ENCODE measurements at regions not wholly inside any gene's neighbourhood (a gene's known extent, or its start where the extent isn't known, plus 50 kb on each side); places are given as distances from the start of the nearest gene placed in this dataset.

GRCh38 chr7:69035826-69036225, 562.4 kb upstream of the AUTS2 start:
- H3K9me3 ChIP-seq (ENCODE audit: insufficient read depth, low read depth, low read length), result no peaks in the 10 kb centered on the region
- H3K4me1 ChIP-seq (ENCODE audit: insufficient read depth, low read length), result no peaks in the 10 kb centered on the region
- no peaks in the 10 kb centered on the region for H3K27me3 ChIP-seq (ENCODE audit: insufficient read depth, low read length)
- no peak overlapping the region for H3K27ac ChIP-seq (ENCODE audit: low read depth, low read length)
- H3K4me3 ChIP-seq (ENCODE audit: low read length), result no peak overlapping the region
- H3K36me3 ChIP-seq (ENCODE audit: insufficient read depth, low read length), result no peaks in the 10 kb centered on the region
- H3K9ac ChIP-seq (ENCODE audit: low read depth, low read length), result no peak overlapping the region
- WGBS, result 94% methylated on average over 7 of the region's 7 CpGs

GRCh38 chr7:69036301-69036700, 562.0 kb upstream of the AUTS2 start:
- no peaks in the 10 kb centered on the region for H3K36me3 ChIP-seq (ENCODE audit: insufficient read depth, low read length)
- H3K4me1 ChIP-seq (ENCODE audit: insufficient read depth, low read length), result no peaks in the 10 kb centered on the region
- no peaks in the 10 kb centered on the region for H3K27me3 ChIP-seq (ENCODE audit: insufficient read depth, low read length)
- no peak overlapping the region for H3K9ac ChIP-seq (ENCODE audit: low read depth, low read length)
- H3K27ac ChIP-seq (ENCODE audit: low read depth, low read length), result no peak overlapping the region
- no peak overlapping the region for H3K4me3 ChIP-seq (ENCODE audit: low read length)
- no peaks in the 10 kb centered on the region for H3K9me3 ChIP-seq (ENCODE audit: insufficient read depth, low read depth, low read length)
- 95% methylated on average over 7 of the region's 7 CpGs for WGBS

- Histone ChIP-seq H3K27ac (ENCODE audit: low read depth, low read length) (no peak overlapping the region), H3K9ac (ENCODE audit: low read depth, low read length) (no peak overlapping the region), H3K4me1 (ENCODE audit: insufficient read depth, low read length) (no peaks in the 10 kb centered on the region), H3K4me3 (ENCODE audit: low read length) (no peak overlapping the region), H3K27me3 (ENCODE audit: insufficient read depth, low read length) (no peaks in the 10 kb centered on the region), H3K9me3 (ENCODE audit: insufficient read depth, low read depth, low read length) (no peaks in the 10 kb centered on the region), H3K36me3 (ENCODE audit: insufficient read depth, low read length) (no peaks in the 10 kb centered on the region)
- 97% methylated on average over 1 of the region's 1 CpG for WGBS
These were observed 559.4 kb upstream of the AUTS2 start for GRCh38 chr7:69038915-69039314.

GRCh38 chr7:69042138-69042537, 556.1 kb upstream of the AUTS2 start:
- 90% methylated on average over 2 of the region's 2 CpGs for WGBS
- H3K9ac ChIP-seq (ENCODE audit: low read depth, low read length), result no peak overlapping the region
- no peaks in the 10 kb centered on the region for H3K27me3 ChIP-seq (ENCODE audit: insufficient read depth, low read length)
- H3K9me3 ChIP-seq (ENCODE audit: insufficient read depth, low read depth, low read length), result peaks cover 10% of the 10 kb centered on the region; the same call in 1 of the 2 replicates
- no peak overlapping the region for H3K4me3 ChIP-seq (ENCODE audit: low read length)
- no peaks in the 10 kb centered on the region for H3K36me3 ChIP-seq (ENCODE audit: insufficient read depth, low read length)
- H3K27ac ChIP-seq (ENCODE audit: low read depth, low read length), result no peak overlapping the region
- H3K4me1 ChIP-seq (ENCODE audit: insufficient read depth, low read length), result 0 out of 2 replicates have a peak, but pooled peaks cover under 1% of the 10 kb centered on the region

- Histone ChIP-seq H3K36me3 (ENCODE audit: insufficient read depth, low read length) (no peaks in the 10 kb centered on the region), H3K4me3 (ENCODE audit: low read length) (no peak overlapping the region), H3K27ac (ENCODE audit: low read depth, low read length) (no peak overlapping the region), H3K4me1 (ENCODE audit: insufficient read depth, low read length) (peaks cover 7% of the 10 kb centered on the region; the same call in 1 of the 2 replicates), H3K27me3 (ENCODE audit: insufficient read depth, low read length) (no peaks in the 10 kb centered on the region), H3K9ac (ENCODE audit: low read depth, low read length) (no peak overlapping the region), H3K9me3 (ENCODE audit: insufficient read depth, low read depth, low read length) (peaks cover 10% of the 10 kb centered on the region; the same call in 1 of the 2 replicates)
- WGBS, result 67% methylated on average over 6 of the region's 6 CpGs
These were observed 551.0 kb upstream of the AUTS2 start for GRCh38 chr7:69047151-69047754.

- Histone ChIP-seq H3K27ac (ENCODE audit: low read depth, low read length) (no peak overlapping the region), H3K36me3 (ENCODE audit: insufficient read depth, low read length) (no peaks in the 10 kb centered on the region), H3K4me1 (ENCODE audit: insufficient read depth, low read length) (peaks cover 7% of the 10 kb centered on the region; the same call in 1 of the 2 replicates), H3K27me3 (ENCODE audit: insufficient read depth, low read length) (no peaks in the 10 kb centered on the region), H3K9ac (ENCODE audit: low read depth, low read length) (no peak overlapping the region), H3K4me3 (ENCODE audit: low read length) (no peak overlapping the region), H3K9me3 (ENCODE audit: insufficient read depth, low read depth, low read length) (peaks cover 6% of the 10 kb centered on the region; the same call in 1 of the 2 replicates)
- 95% methylated on average over 4 of the region's 5 CpGs for WGBS
These were observed 548.9 kb upstream of the AUTS2 start for GRCh38 chr7:69049326-69049725.

GRCh38 chr7:69052447-69052846, 545.8 kb upstream of the AUTS2 start:
- Histone ChIP-seq H3K27ac (ENCODE audit: low read depth, low read length) (no peak overlapping the region), H3K4me1 (ENCODE audit: insufficient read depth, low read length) (peaks cover 4% of the 10 kb centered on the region; the same call in 1 of the 2 replicates), H3K9me3 (ENCODE audit: insufficient read depth, low read depth, low read length) (no peaks in the 10 kb centered on the region), H3K27me3 (ENCODE audit: insufficient read depth, low read length) (no peaks in the 10 kb centered on the region), H3K4me3 (ENCODE audit: low read length) (no peak overlapping the region), H3K9ac (ENCODE audit: low read depth, low read length) (no peak overlapping the region), H3K36me3 (ENCODE audit: insufficient read depth, low read length) (no peaks in the 10 kb centered on the region)
- 97% methylated on average over 4 of the region's 4 CpGs for WGBS

- H3K4me3 ChIP-seq (ENCODE audit: low read length), result no peak overlapping the region
- 0 out of 2 replicates have a peak, but pooled peaks cover 8% of the 10 kb centered on the region for H3K9me3 ChIP-seq (ENCODE audit: insufficient read depth, low read depth, low read length)
- no peaks in the 10 kb centered on the region for H3K27me3 ChIP-seq (ENCODE audit: insufficient read depth, low read length)
- no peak overlapping the region for H3K9ac ChIP-seq (ENCODE audit: low read depth, low read length)
- no peaks in the 10 kb centered on the region for H3K4me1 ChIP-seq (ENCODE audit: insufficient read depth, low read length)
- whole genome bisulfite sequencing, result 58% methylated on average over 3 of the region's 3 CpGs
- no peaks in the 10 kb centered on the region for H3K36me3 ChIP-seq (ENCODE audit: insufficient read depth, low read length)
- H3K27ac ChIP-seq (ENCODE audit: low read depth, low read length), result no peak overlapping the region
These were observed 537.8 kb upstream of the AUTS2 start for GRCh38 chr7:69060516-69060915.

GRCh38 chr7:69062020-69062765, 536.1 kb upstream of the AUTS2 start:
- H3K27ac ChIP-seq (ENCODE audit: low read depth, low read length), result no peak overlapping the region
- no peaks in the 10 kb centered on the region for H3K36me3 ChIP-seq (ENCODE audit: insufficient read depth, low read length)
- H3K9ac ChIP-seq (ENCODE audit: low read depth, low read length), result no peak overlapping the region
- H3K9me3 ChIP-seq (ENCODE audit: insufficient read depth, low read depth, low read length), result 0 out of 2 replicates have a peak, but pooled peaks cover 8% of the 10 kb centered on the region
- 95% methylated on average over 18 of the region's 20 CpGs for WGBS
- no peaks in the 10 kb centered on the region for H3K27me3 ChIP-seq (ENCODE audit: insufficient read depth, low read length)
- no peaks in the 10 kb centered on the region for H3K4me1 ChIP-seq (ENCODE audit: insufficient read depth, low read length)
- H3K4me3 ChIP-seq (ENCODE audit: low read length), result no peak overlapping the region

GRCh38 chr7:69067397-69067796, 530.9 kb upstream of the AUTS2 start:
- H3K4me1 ChIP-seq (ENCODE audit: insufficient read depth, low read length), result no peaks in the 10 kb centered on the region

GRCh38 chr7:69070476-69070875, 527.8 kb upstream of the AUTS2 start:
- Histone ChIP-seq H3K4me1 (ENCODE audit: insufficient read depth, low read length) (no peaks in the 10 kb centered on the region), H3K9me3 (ENCODE audit: insufficient read depth, low read depth, low read length) (0 out of 2 replicates have a peak, but pooled peaks cover 8% of the 10 kb centered on the region), H3K9ac (ENCODE audit: low read depth, low read length) (no peak overlapping the region), H3K4me3 (ENCODE audit: low read length) (no peak overlapping the region), H3K27me3 (ENCODE audit: insufficient read depth, low read length) (no peaks in the 10 kb centered on the region; the same call in 1 of the 2 replicates), H3K36me3 (ENCODE audit: insufficient read depth, low read length) (no peaks in the 10 kb centered on the region), H3K27ac (ENCODE audit: low read depth, low read length) (no peak overlapping the region)
- 94% methylated on average over 3 of the region's 3 CpGs for WGBS

More at GRCh38 chr7:69067397-69067796, 530.9 kb upstream of the AUTS2 start:
- no peak overlapping the region for H3K27ac ChIP-seq (ENCODE audit: low read depth, low read length)
- H3K9ac ChIP-seq (ENCODE audit: low read depth, low read length), result no peak overlapping the region
- 40% methylated on average over 3 of the region's 3 CpGs for WGBS
- no peaks in the 10 kb centered on the region; the same call in 1 of the 2 replicates for H3K27me3 ChIP-seq (ENCODE audit: insufficient read depth, low read length)
- 0 out of 2 replicates have a peak, but pooled peaks cover 8% of the 10 kb centered on the region for H3K9me3 ChIP-seq (ENCODE audit: insufficient read depth, low read depth, low read length)
- no peak overlapping the region for H3K4me3 ChIP-seq (ENCODE audit: low read length)
- H3K36me3 ChIP-seq (ENCODE audit: insufficient read depth, low read length), result no peaks in the 10 kb centered on the region
